Upper lobe of left lung (tissue), 6 donors: ENCODE measurements at regions not wholly inside any gene's neighbourhood (a gene's known extent, or its start where the extent isn't known, plus 50 kb on each side); places are given as distances from the start of the nearest gene placed in this dataset.

Experiments used
- ATAC-seq, 2 donors: fragments of 200-7000 bp; cut with Tn5 transposase; one replicate each; pipeline ENCODE4 v1.9.1; 2022; ENCODE audit warnings: mild to moderate bottlenecking in 2 of 2, moderate library complexity in 2 of 2; ENCODE audit not compliant: low FRiP score in 2 of 2
- DNase-seq, 2 donors: peaks; one replicate each; pipeline ENCODE4 v3.0.0-alpha.2; 2019 to 2020
- H3K27ac ChIP-seq, 4 donors: fragments of 200-600 bp; sonication (generic); one replicate each; pipeline ENCODE4 v1.5.1; 2016 to 2019
- H3K27me3 ChIP-seq, 4 donors: fragments of 200-600 bp; sonication (generic); one replicate each; pipeline ENCODE4 v1.5.1; 2017 to 2019
- H3K36me3 ChIP-seq, 4 donors: fragments of 200-600 bp; sonication (generic); one replicate each; pipeline ENCODE4 v1.5.1; 2016 to 2019
- H3K4me1 ChIP-seq, 4 donors: fragments of 200-600 bp; sonication (generic); one replicate each; pipeline ENCODE4 v1.5.1; 2018 to 2019
- H3K4me3 ChIP-seq, 4 donors: fragments of 200-600 bp; sonication (generic); one replicate each; pipeline ENCODE4 v1.5.1; 2017 to 2019; ENCODE audit warnings: mild to moderate bottlenecking in 2 of 4, moderate library complexity in 1 of 4
- H3K9me3 ChIP-seq, 4 donors: fragments of 200-600 bp; sonication (generic); one replicate each; pipeline ENCODE4 v1.5.1; 2018 to 2019
- CTCF ChIP-seq, 6 experiments: fragments of 450-650 bp in 4 of 6; fragments of 200-600 bp in 2 of 6; sonication (generic) in 2 of 6; IDR thresholded peaks; one replicate each; pipeline ENCODE4 v1.5.1; 2016 to 2019; ENCODE audit warnings: antibody characterized with exemption in 6 of 6
- EP300 ChIP-seq, 4 donors: sonication (generic); formaldehyde crosslinking; IDR thresholded peaks; one replicate each; pipeline ENCODE4 v1.5.1; 2017; ENCODE audit warnings: antibody characterized with exemption in 4 of 4, control low read depth in 2 of 4
- POLR2A ChIP-seq, 4 donors: fragments of 450-650 bp; IDR thresholded peaks; one replicate each; pipeline ENCODE4 v1.5.1; 2016 to 2017; ENCODE audit warnings: antibody characterized with exemption in 4 of 4, mild to moderate bottlenecking in 2 of 4
- POLR2AphosphoS5 ChIP-seq, 2 donors: sonication (generic); formaldehyde crosslinking; IDR thresholded peaks; one replicate each; pipeline ENCODE4 v1.5.1; 2017; ENCODE audit warnings: antibody characterized with exemption in 2 of 2
- WGBS, 2 donors: methylation state at CpG; one replicate each; pipeline ENCODE4 v1.1.5; 2017 to 2018; 5-methylcytosine and 5-hydroxymethylcytosine counted together
- donor health status: DM: no; HTN: no; CAD: no; lungs with moderate emphysema.
- donor health status: DM: no; HTN: yes; CAD: no; lungs with severe emphysema.

GRCh38 chr7:127530148-127530547 lies 55.2 kb downstream of the GCC1 start:
- Histone ChIP-seq H3K36me3 (no peaks in the 10 kb centered on the region), H3K27me3 (no peaks in the 10 kb centered on the region), H3K27ac (no peak overlapping the region), H3K4me3 (no peak overlapping the region), H3K9me3 (no peaks in the 10 kb centered on the region), H3K4me1 (no peaks in the 10 kb centered on the region)
- no peak for DNase-seq
- TF ChIP-seq CTCF (IDR thresholded peaks at IDR 0.05) (no peak), POLR2AphosphoS5 (IDR thresholded peaks at IDR 0.05) (no peak), POLR2A (IDR thresholded peaks at IDR 0.05) (no peak), EP300 (IDR thresholded peaks at IDR 0.05) (no peak)
- 59 to 80% methylated on average over 1 of the region's 1 CpG for WGBS, 2 donors
- ATAC-seq: no peak

- Histone ChIP-seq H3K27ac (no peak overlapping the region), H3K4me1 (no peaks in the 10 kb centered on the region), H3K4me3 (no peak overlapping the region), H3K9me3 (no peaks in the 10 kb centered on the region), H3K27me3 (no peaks in the 10 kb centered on the region), H3K36me3 (no peaks in the 10 kb centered on the region)
- ATAC-seq (no peak), DNase-seq (no peak)
- 55 to 72% methylated on average over 4 of the region's 4 CpGs for WGBS, 2 donors
- no peak for TF ChIP-seq POLR2A (IDR thresholded peaks at IDR 0.05)
- no peak for TF ChIP-seq POLR2AphosphoS5 (IDR thresholded peaks at IDR 0.05)
- no peak for TF ChIP-seq CTCF (IDR thresholded peaks at IDR 0.05)
- TF ChIP-seq EP300 (IDR thresholded peaks at IDR 0.05): no peak
These were observed 57.8 kb downstream of the GCC1 start for GRCh38 chr7:127527561-127527960.

GRCh38 chr7:127525866-127526480 lies 59.4 kb downstream of the GCC1 start:
- H3K27ac ChIP-seq: no peak overlapping the region
- H3K9me3 ChIP-seq: no peaks in the 10 kb centered on the region
- H3K4me1 ChIP-seq: no peaks in the 10 kb centered on the region
- H3K4me3 ChIP-seq: no peak overlapping the region
- 61 to 71% methylated on average over 5 of the region's 5 CpGs for WGBS, 2 donors
- H3K27me3 ChIP-seq: no peaks in the 10 kb centered on the region
- DNase-seq (no peak), ATAC-seq (no peak)
- H3K36me3 ChIP-seq: no peaks in the 10 kb centered on the region
- no peak for TF ChIP-seq POLR2A (IDR thresholded peaks at IDR 0.05)
- TF ChIP-seq CTCF (IDR thresholded peaks at IDR 0.05): no peak
- no peak for TF ChIP-seq POLR2AphosphoS5 (IDR thresholded peaks at IDR 0.05)
- no peak for TF ChIP-seq EP300 (IDR thresholded peaks at IDR 0.05)

GRCh38 chr7:127516320-127516719 lies 69.1 kb downstream of the GCC1 start:
- 88 to 92% methylated on average over 2 of the region's 2 CpGs for WGBS, 2 donors
- DNase-seq (no peak), ATAC-seq (no peak)
- Histone ChIP-seq H3K27ac (no peak overlapping the region), H3K9me3 (no peaks in the 10 kb centered on the region), H3K36me3 (no peaks in the 10 kb centered on the region), H3K27me3 (no peaks in the 10 kb centered on the region), H3K4me3 (no peak overlapping the region), H3K4me1 (no peaks in the 10 kb centered on the region)
- no peak for TF ChIP-seq POLR2AphosphoS5 (IDR thresholded peaks at IDR 0.05)
- no peak for TF ChIP-seq POLR2A (IDR thresholded peaks at IDR 0.05)
- TF ChIP-seq CTCF (IDR thresholded peaks at IDR 0.05): no peak
- no peak for TF ChIP-seq EP300 (IDR thresholded peaks at IDR 0.05)

- TF ChIP-seq EP300 (IDR thresholded peaks at IDR 0.05): no peak
- no peak for TF ChIP-seq POLR2A (IDR thresholded peaks at IDR 0.05)
- no peak for TF ChIP-seq POLR2AphosphoS5 (IDR thresholded peaks at IDR 0.05)
- peak in 2 of 6 experiments; percentile 27 for TF ChIP-seq CTCF (IDR thresholded peaks at IDR 0.05)
- no peak overlapping the region for H3K27ac ChIP-seq
- H3K36me3 ChIP-seq: no peaks in the 10 kb centered on the region
- H3K9me3 ChIP-seq: no peaks in the 10 kb centered on the region
- ATAC-seq (peak in 1 of 2 donors; percentile 57), DNase-seq (no peak)
- no peaks in the 10 kb centered on the region for H3K27me3 ChIP-seq
- H3K4me1 ChIP-seq: no peaks in the 10 kb centered on the region
- H3K4me3 ChIP-seq: no peak overlapping the region
These were observed 70.9 kb downstream of the GCC1 start for GRCh38 chr7:127514499-127514898.
